ENCODE measurements at regions not wholly inside any gene's neighbourhood (a gene's known extent, or its start where the extent isn't known, plus 50 kb on each side); places are given as distances from the start of the nearest gene placed in this dataset.

- Histone ChIP-seq H4K20me1 (ENCODE audit: insufficient read depth, low read length) (no peaks in the 10 kb centered on the region), H3K27ac (ENCODE audit: low read depth, low read length, poor library complexity, severe bottlenecking) (no peak overlapping the region), H3K79me2 (ENCODE audit: insufficient read depth, low read length) (no peaks in the 10 kb centered on the region), H3K4me3 (ENCODE audit: low read depth, low read length, poor library complexity, severe bottlenecking) (no peak overlapping the region), H3K9ac (ENCODE audit: low read length) (no peak overlapping the region), H3F3A (ENCODE audit: insufficient read depth, low read length) (no peaks in the 10 kb centered on the region), H3K36me3 (ENCODE audit: insufficient read depth, low read length) (no peaks in the 10 kb centered on the region; the same call in 1 of the 2 replicates), H3K9me2 (ENCODE audit: low read depth, low read length) (no peaks in the 10 kb centered on the region), H3K27me3 (ENCODE audit: insufficient read depth, low read length) (no peaks in the 10 kb centered on the region), H3K4me2 (ENCODE audit: low read length) (no peak overlapping the region), H2AFZ (ENCODE audit: low read length) (no peak overlapping the region), H3K9me3 (ENCODE audit: low read length) (no peaks in the 10 kb centered on the region), H3K4me1 (ENCODE audit: insufficient read depth, low read length, severe bottlenecking) (peaks cover 7% of the 10 kb centered on the region)
- TF ChIP-seq CTCF (IDR thresholded peaks at IDR 0.05; ENCODE audit: low read length) (no peak), EZH2 (IDR thresholded peaks at IDR 0.05; ENCODE audit: borderline replicate concordance, low read length) (no peak)
Observed at GRCh38 chr6:21984135-21984534, 312.7 kb downstream of the PRL start.

GRCh38 chr6:21984561-21984960 lies 312.3 kb downstream of the PRL start:
- Histone ChIP-seq H3F3A (ENCODE audit: insufficient read depth, low read length) (no peaks in the 10 kb centered on the region), H4K20me1 (ENCODE audit: insufficient read depth, low read length) (no peaks in the 10 kb centered on the region), H3K4me2 (ENCODE audit: low read length) (no peak overlapping the region), H3K27me3 (ENCODE audit: insufficient read depth, low read length) (no peaks in the 10 kb centered on the region), H3K9me2 (ENCODE audit: low read depth, low read length) (no peaks in the 10 kb centered on the region), H3K27ac (ENCODE audit: low read depth, low read length, poor library complexity, severe bottlenecking) (no peak overlapping the region), H2AFZ (ENCODE audit: low read length) (no peak overlapping the region), H3K36me3 (ENCODE audit: insufficient read depth, low read length) (no peaks in the 10 kb centered on the region; the same call in 1 of the 2 replicates), H3K79me2 (ENCODE audit: insufficient read depth, low read length) (no peaks in the 10 kb centered on the region), H3K4me1 (ENCODE audit: insufficient read depth, low read length, severe bottlenecking) (peaks cover 7% of the 10 kb centered on the region), H3K9me3 (ENCODE audit: low read length) (no peaks in the 10 kb centered on the region), H3K9ac (ENCODE audit: low read length) (no peak overlapping the region), H3K4me3 (ENCODE audit: low read depth, low read length, poor library complexity, severe bottlenecking) (no peak overlapping the region)
- TF ChIP-seq EZH2 (IDR thresholded peaks at IDR 0.05; ENCODE audit: borderline replicate concordance, low read length) (no peak), CTCF (IDR thresholded peaks at IDR 0.05; ENCODE audit: low read length) (no peak)

GRCh38 chr6:21985904-21986303 lies 310.9 kb downstream of the PRL start:
- Histone ChIP-seq H3K27ac (ENCODE audit: low read depth, low read length, poor library complexity, severe bottlenecking) (no peak overlapping the region), H4K20me1 (ENCODE audit: insufficient read depth, low read length) (no peaks in the 10 kb centered on the region), H3K4me2 (ENCODE audit: low read length) (no peak overlapping the region), H3K27me3 (ENCODE audit: insufficient read depth, low read length) (no peaks in the 10 kb centered on the region), H3K36me3 (ENCODE audit: insufficient read depth, low read length) (no peaks in the 10 kb centered on the region; the same call in 1 of the 2 replicates), H3F3A (ENCODE audit: insufficient read depth, low read length) (no peaks in the 10 kb centered on the region), H3K9ac (ENCODE audit: low read length) (no peak overlapping the region), H3K9me3 (ENCODE audit: low read length) (no peaks in the 10 kb centered on the region), H3K79me2 (ENCODE audit: insufficient read depth, low read length) (no peaks in the 10 kb centered on the region), H2AFZ (ENCODE audit: low read length) (no peak overlapping the region), H3K9me2 (ENCODE audit: low read depth, low read length) (no peaks in the 10 kb centered on the region), H3K4me3 (ENCODE audit: low read depth, low read length, poor library complexity, severe bottlenecking) (no peak overlapping the region), H3K4me1 (ENCODE audit: insufficient read depth, low read length, severe bottlenecking) (peaks cover 7% of the 10 kb centered on the region)
- TF ChIP-seq EZH2 (IDR thresholded peaks at IDR 0.05; ENCODE audit: borderline replicate concordance, low read length): no peak
- TF ChIP-seq CTCF (IDR thresholded peaks at IDR 0.05; ENCODE audit: low read length): no peak

All from OCI-LY1 (cell line).